ENCODE measurements at regions not wholly inside any gene's neighbourhood (a gene's known extent, or its start where the extent isn't known, plus 50 kb on each side); places are given as distances from the start of the nearest gene placed in this dataset.

GRCh38 chr5:32991421-32991815 lies 280.3 kb downstream of the NPR3 start:
- WGBS (ENCODE audit: low lambda C conversion rate): 19% methylated on average over 9 of the region's 9 CpGs
- no peak for FAIRE-seq
- H3K4me3 ChIP-seq (replicated peaks in 1 of 3; ENCODE audit: insufficient read depth in 1 of 3, low read depth in 2 of 3, low read length in 3 of 3): no peak overlapping the region
- H3K9me3 ChIP-seq (ENCODE audit: low read length): no peaks in the 10 kb centered on the region
- CTCF ChIA-PET (ENCODE audit: low intra/inter-chr PET ratio, low total read pairs): no interaction called here
- H4K20me1 ChIP-seq (ENCODE audit: insufficient read depth, low read length): no peaks in the 10 kb centered on the region
- no peak overlapping the region for H3K27ac ChIP-seq (ENCODE audit: extremely low read length, insufficient read depth, low read length)
- H2AFZ ChIP-seq (ENCODE audit: low read length): no peak overlapping the region
- no peaks in the 10 kb centered on the region; a peak in 1 of 5 replicates for H3K27me3 ChIP-seq (ENCODE audit: control insufficient read depth in 1 of 2, insufficient read depth in 2 of 2, low read length in 2 of 2)
- ATAC-seq: no peak
- no peaks in the 10 kb centered on the region for H3K36me3 ChIP-seq (replicated peaks in 1 of 2; ENCODE audit: control insufficient read depth in 1 of 2, insufficient read depth in 2 of 2, low read length in 2 of 2)
- intact Hi-C loops (cut with micrococcal nuclease; ENCODE audit: unreplicated experiment): loop anchor here (5.0 kb wide), 1 partner anchor 284 kb away; no protein-coding TSS in a partner anchor
- TF ChIP-seq PAWR (CRISPR knock-in tag; IDR thresholded peaks at IDR 0.05; ENCODE audit: borderline replicate concordance): no peak
- TF ChIP-seq ZSCAN21 (CRISPR knock-in tag; IDR thresholded peaks at IDR 0.05; ENCODE audit: borderline replicate concordance): no peak
- no peak for TF ChIP-seq THYN1 (CRISPR knock-in tag; IDR thresholded peaks at IDR 0.05; ENCODE audit: borderline replicate concordance, low read depth)
- no peak for TF ChIP-seq TFAP4 (IDR thresholded peaks at IDR 0.05; ENCODE audit: borderline replicate concordance, low read depth)
- no peak for TF ChIP-seq ZNF670 (CRISPR knock-in tag; IDR thresholded peaks at IDR 0.05; ENCODE audit: borderline replicate concordance)
- no peak for TF ChIP-seq SALL1 (CRISPR knock-in tag; IDR thresholded peaks at IDR 0.05)
- TF ChIP-seq FOXK1 (CRISPR knock-in tag; IDR thresholded peaks at IDR 0.05; ENCODE audit: borderline replicate concordance, low read depth): no peak
- TF ChIP-seq RARG (CRISPR knock-in tag; IDR thresholded peaks at IDR 0.05; ENCODE audit: low read depth): no peak
- no peak for TF ChIP-seq ZNF83 (CRISPR knock-in tag; IDR thresholded peaks at IDR 0.05; ENCODE audit: borderline replicate concordance)
- no peak for TF ChIP-seq ZNF501 (CRISPR knock-in tag; IDR thresholded peaks at IDR 0.05)
- TF ChIP-seq GMEB1 (CRISPR knock-in tag; IDR thresholded peaks at IDR 0.05; ENCODE audit: borderline replicate concordance): no peak
- no peak for TF ChIP-seq TFDP2 (CRISPR knock-in tag; IDR thresholded peaks at IDR 0.05)
- TF ChIP-seq FUBP1 (CRISPR knock-in tag; IDR thresholded peaks at IDR 0.05; ENCODE audit: borderline replicate concordance): no peak
- no peak for TF ChIP-seq ZC3H13 (CRISPR knock-in tag; IDR thresholded peaks at IDR 0.05)
- no peak for TF ChIP-seq ARNTL (CRISPR knock-in tag; IDR thresholded peaks at IDR 0.05)
- no peak for TF ChIP-seq EP300 (IDR thresholded peaks at IDR 0.05; ENCODE audit: low read depth in 2 of 2, low read length in 2 of 2)
- no peak for TF ChIP-seq EP300 (CRISPR knock-in tag; IDR thresholded peaks at IDR 0.05; ENCODE audit: borderline replicate concordance)
- in situ Hi-C loops (cut with HindIII; ENCODE audit: extremely low pct_ligation_motif_present, low pct_unique_long_range_greater_than_20kb): no loop called here
- no peak for DNase-seq (ENCODE audit: low spot score)
- no peak overlapping the region for H3K9ac ChIP-seq (ENCODE audit: insufficient read depth, low read depth, low read length)
- POLR2A ChIA-PET: no interaction called here
- H3K4me2 ChIP-seq (ENCODE audit: low read depth, low read length): no peak overlapping the region
- no peaks in the 10 kb centered on the region for H3K4me1 ChIP-seq (ENCODE audit: insufficient read depth, low read length)
- H3K79me2 ChIP-seq (ENCODE audit: insufficient read depth, low read length): no peaks in the 10 kb centered on the region
- BruUV-seq (replicated peaks): no TSS peak
